DMS53 treated with DMSO at 0.1 percent for 48 hours (cell line): ENCODE measurements at regions not wholly inside any gene's neighbourhood (a gene's known extent, or its start where the extent isn't known, plus 50 kb on each side); places are given as distances from the start of the nearest gene placed in this dataset.

Experiments used
- DNase-seq: peaks from one replicate; lab custom pipeline; 2025; ENCODE audit not compliant: unreplicated experiment; lab: John Stamatoyannopoulos, UW

- DNase-seq, result no peak
Measured at GRCh38 chr6:168732676-168733075, 291.7 kb downstream of the SMOC2 start.

- no peak for DNase-seq
Measured at GRCh38 chr6:168730931-168731716, 290.1 kb downstream of the SMOC2 start.

GRCh38 chr6:168728056-168728455, 287.1 kb downstream of the SMOC2 start:
- DNase-seq, result no peak

DNA sequence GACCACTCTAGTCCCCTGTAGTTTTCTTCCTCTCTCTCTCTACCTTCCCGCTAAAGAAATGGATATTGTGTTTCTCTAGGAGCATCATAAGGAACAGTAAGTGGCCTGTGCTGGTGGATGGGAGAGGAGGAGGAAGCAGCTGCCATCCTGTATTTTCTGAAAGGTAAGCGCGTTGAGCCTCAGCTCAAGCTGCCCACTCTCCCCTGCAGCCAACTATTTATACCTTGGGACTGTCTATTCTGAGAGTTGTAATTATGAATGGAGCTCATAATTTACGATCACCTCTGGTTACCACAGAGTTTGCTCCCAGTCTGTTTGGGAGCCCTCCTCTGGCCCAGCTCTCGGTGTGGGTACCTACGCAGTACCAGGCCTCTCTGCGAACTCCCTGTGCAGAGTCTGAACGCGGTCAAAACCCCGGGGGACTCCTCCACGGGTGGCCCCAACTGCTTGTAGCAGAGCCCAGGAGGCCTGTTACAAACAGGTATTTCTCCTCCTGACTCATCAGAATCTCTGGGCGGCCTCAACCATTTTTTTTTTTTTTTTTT, 285.4 kb downstream of the SMOC2 start:
- DNase-seq, result no peak

DNA sequence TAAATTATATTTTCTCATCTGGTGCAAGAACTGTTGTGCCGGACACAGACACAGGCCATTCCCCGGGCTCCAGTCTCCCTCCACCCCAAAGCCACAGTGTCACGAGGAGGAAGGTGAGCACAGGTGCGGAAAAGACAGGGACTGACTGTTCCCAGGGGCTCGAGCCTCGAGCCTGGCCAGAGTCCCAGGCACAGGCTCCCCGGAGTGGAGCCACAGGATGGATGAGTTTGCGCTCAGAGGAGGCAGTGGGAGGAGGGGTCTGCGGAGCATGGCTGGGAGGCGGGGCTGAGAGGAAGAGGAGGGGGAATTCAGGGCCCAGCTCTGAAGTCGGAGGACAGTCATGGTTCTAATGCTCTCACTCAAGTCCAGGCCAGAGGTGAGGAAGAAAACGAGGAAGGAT, 284.8 kb downstream of the SMOC2 start:
- no peak for DNase-seq

DNA sequence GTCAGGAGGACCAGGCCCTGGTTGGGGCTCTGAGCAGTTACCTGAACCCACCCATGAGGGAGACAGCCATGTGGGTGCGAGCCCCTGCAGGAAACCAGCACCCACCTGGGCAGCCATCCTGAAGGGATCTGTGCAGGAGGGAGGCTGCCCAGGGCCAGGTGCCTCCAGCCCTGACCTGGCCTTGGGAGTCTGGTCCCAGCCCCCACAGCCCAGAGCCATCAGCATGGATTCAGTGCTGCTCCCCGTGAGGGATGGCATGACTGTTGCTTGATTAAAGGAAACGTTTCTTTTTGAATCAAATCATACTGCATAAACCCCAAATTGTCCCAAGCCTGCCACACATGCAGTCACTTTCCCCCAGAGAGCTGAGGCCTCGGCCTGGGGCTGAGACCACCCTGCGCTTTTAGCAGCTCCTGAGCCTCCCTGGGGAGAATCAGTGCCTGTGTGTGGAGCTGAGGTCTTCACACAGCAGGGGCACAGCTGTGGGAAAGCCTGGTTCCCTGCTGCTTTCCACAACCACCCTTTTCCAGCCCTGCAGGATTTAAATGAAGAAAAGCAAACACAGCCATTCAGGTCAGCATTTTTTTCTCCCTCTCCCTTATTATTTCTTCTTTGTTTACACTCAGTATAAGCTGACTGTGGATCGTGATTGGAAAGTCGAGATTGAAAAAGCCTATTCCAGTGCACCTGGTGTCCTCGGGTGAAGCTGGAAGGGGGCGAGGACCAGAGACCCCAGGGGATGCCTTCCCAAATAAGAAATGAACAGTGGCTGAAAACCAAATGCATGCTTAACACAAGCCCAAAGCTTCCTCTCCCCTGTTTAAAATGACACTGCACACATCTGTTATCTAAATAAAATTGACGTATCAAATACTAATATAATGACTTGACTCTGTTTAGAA, 283.9 kb downstream of the SMOC2 start:
- no peak for DNase-seq

DNA sequence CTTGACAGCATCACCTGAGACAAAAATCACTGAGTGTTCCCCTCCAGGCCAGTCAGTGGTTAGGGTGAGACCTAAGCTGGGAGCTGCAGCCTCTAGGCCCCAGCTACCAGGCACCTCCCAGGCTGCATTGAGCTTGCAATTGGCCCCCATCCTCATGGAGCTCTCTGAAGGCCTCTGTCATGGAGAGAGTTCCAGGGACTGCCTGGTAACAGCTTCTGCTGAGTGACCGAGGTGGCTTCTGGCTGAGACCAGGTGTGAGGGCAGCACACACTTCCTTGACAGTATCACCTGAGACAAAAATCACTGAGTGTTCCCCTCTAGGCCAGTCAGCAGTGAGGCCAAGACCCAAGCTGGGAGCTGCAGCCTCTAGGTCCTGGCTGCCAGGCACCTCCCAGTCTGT, 283.0 kb downstream of the SMOC2 start:
- no peak for DNase-seq

- no peak for DNase-seq
Measured at GRCh38 chr6:168722397-168722796, 281.4 kb downstream of the SMOC2 start.

GRCh38 chr6:168721571-168721970, 280.6 kb downstream of the SMOC2 start:
- no peak for DNase-seq

DNA sequence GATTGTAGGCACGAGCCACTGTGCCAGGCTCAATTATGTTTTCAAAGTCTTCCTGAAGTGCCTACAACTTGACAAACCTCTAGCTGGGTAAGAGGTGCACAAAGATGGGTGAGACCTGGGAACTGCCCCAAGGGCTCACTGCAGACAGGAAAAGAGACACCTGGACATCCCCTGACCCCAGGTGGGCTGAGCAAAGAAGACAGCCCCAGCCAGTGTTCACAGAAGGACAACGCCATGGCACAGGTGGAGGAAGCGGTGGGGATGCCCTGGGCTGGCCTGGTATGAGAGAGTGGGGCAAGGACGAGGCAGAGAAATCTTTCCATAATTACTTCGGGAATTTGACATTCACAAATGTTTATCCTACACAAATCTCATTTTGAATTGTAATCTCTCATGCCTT, 278.9 kb downstream of the SMOC2 start:
- DNase-seq, result no peak

DNA sequence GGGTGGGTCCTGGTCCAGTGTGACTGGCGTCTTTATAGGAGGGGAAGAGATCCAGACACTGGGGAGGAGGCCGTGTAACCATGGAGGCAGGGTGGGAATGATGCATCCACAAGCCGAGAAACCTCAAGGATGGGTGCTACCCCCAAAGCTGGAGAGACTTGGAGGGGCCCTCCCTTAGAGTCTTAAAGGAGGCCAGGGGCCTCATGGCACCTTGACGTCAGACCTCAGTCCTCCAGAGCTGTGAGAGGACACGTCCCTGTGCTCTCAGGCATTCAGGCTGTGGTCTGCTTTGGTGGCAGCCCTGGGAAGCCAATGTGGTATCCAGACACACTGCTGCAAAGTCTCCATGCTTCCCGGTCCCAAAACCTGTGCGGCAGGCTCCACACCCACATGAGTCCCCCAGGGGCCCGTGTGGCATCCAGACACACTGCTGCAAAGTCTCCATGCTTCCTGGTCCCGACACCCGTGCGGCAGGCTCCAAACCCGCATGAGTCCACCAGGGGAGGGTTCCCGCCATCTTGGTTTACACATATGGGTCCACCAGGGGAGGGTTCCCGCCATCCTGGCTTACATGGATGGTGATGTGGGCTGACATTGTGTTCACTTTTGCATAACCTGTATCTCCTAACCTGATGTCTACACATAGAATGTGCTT, 278.0 kb downstream of the SMOC2 start:
- DNase-seq, result no peak
